HCT116 (cell line): ENCODE measurements at regions not wholly inside any gene's neighbourhood (a gene's known extent, or its start where the extent isn't known, plus 50 kb on each side); places are given as distances from the start of the nearest gene placed in this dataset.

ENCODE experiments used
- ATAC-seq: fragments of 200-7000 bp; cut with Tn5 transposase; 2 replicates; pipeline ENCODE4 v1.9.1; 2020; ENCODE audit warnings: mild to moderate bottlenecking, moderate library complexity
- BruUV-seq: library from RNA; stranded (reverse); fragments of 400-500 nt; replicated peaks from 2 replicates; lab custom pipeline; 2021; lab: Mats Ljungman, UMichigan
- CTCF ChIA-PET: fragments of 300-600 bp; sonication (Branson Sonifier 250); formaldehyde crosslinking; loops from one replicate; lab custom pipeline; 2021; ENCODE audit warnings: antibody characterized with exemption; lab: Charles Lee
- POLR2A ChIA-PET: fragments of 300-600, 350-600 bp; sonication (Branson Sonifier 250); formaldehyde crosslinking; loops from one replicate; lab custom pipeline; 2021; ENCODE audit warnings: antibody characterized with exemption; lab: Charles Lee
- RAD21 ChIA-PET, 2 experiments: fragments of 300-600 bp; sonication (Branson Sonifier 250); formaldehyde crosslinking; loops; one replicate each; lab custom pipeline; 2023; ENCODE audit warnings: low total read pairs in 2 of 2; ENCODE audit not compliant: uncharacterized antibody in 2 of 2, unreplicated experiment in 2 of 2, low non-redundant PET in 1 of 2; lab: Charles Lee
- DNase-seq: peaks from one replicate; pipeline ENCODE4 v3.0.0-alpha.2; 2010; ENCODE audit warnings: low read depth, low spot score
- H2AFZ ChIP-seq: fragments of 200-600 bp; shearing (Covaris generic), sonication (generic); 2 replicates; pipeline ENCODE4 v1.6.1; 2017; ENCODE audit warnings: low read depth, mixed run types, mixed read lengths, antibody characterized with exemption, low read length; ENCODE audit not compliant: poor library complexity, severe bottlenecking
- H3K27ac ChIP-seq: 2 replicates; pipeline ENCODE4 v1.5.1; 2012; ENCODE audit warnings: low read depth, low read length
- H3K27me3 ChIP-seq: fragments of 200-600 bp; sonication (generic); 2 replicates; pipeline ENCODE4 v1.6.1; 2016; ENCODE audit warnings: mixed run types, low read length, mixed read lengths; ENCODE audit not compliant: insufficient read depth
- H3K36me3 ChIP-seq, 2 experiments: fragments of 200-500 bp in 1 of 2; fragments of 200-600 bp in 1 of 2; sonication (Bioruptor generic) in 1 of 2; sonication (generic) in 1 of 2; 2 replicates each; pipeline versions ENCODE4 v1.5.1 to v1.6.1; 2014 to 2016; ENCODE audit warnings: low read length in 2 of 2, inconsistent platforms in 1 of 2, mixed read lengths in 1 of 2, mixed run types in 1 of 2; ENCODE audit not compliant: insufficient read depth in 2 of 2, control insufficient read depth in 1 of 2
- H3K4me1 ChIP-seq, 2 experiments: fragments of 200-600 bp in 1 of 2; sonication (generic) in 1 of 2; 2 replicates each; pipeline versions ENCODE4 v1.5.1 to v1.6.1; 2012 to 2017; ENCODE audit warnings: low read length in 2 of 2, inconsistent platforms in 1 of 2, mild to moderate bottlenecking in 1 of 2, mixed read lengths in 1 of 2, mixed run types in 1 of 2, moderate library complexity in 1 of 2; ENCODE audit not compliant: insufficient read depth in 2 of 2, control insufficient read depth in 1 of 2
- H3K4me2 ChIP-seq: fragments of 200-600 bp; sonication (generic); 2 replicates; pipeline ENCODE4 v1.6.1; 2017; ENCODE audit warnings: mixed run types, low read length, mixed read lengths
- H3K4me3 ChIP-seq, 2 experiments: fragments of 200-600 bp in 1 of 2; sonication (generic) in 1 of 2; replicated peaks in 1 of 2; 2 replicates each; pipeline ENCODE4 v1.5.1; 2011 to 2016; ENCODE audit warnings: low read length in 2 of 2, control low read depth in 1 of 2, low read depth in 1 of 2, mild to moderate bottlenecking in 1 of 2, mixed read lengths in 1 of 2, mixed run types in 1 of 2
- H3K79me2 ChIP-seq: fragments of 200-600 bp; sonication (generic); 2 replicates; pipeline ENCODE4 v1.6.1; 2017; ENCODE audit warnings: mild to moderate bottlenecking, mixed run types, low read length, moderate library complexity, mixed read lengths; ENCODE audit not compliant: insufficient read depth
- H3K9ac ChIP-seq: fragments of 200-600 bp; sonication (generic); 2 replicates; pipeline ENCODE4 v1.6.1; 2016; ENCODE audit warnings: low read length, mixed read lengths
- H3K9me2 ChIP-seq: fragments of 200-600 bp; sonication (generic), shearing (Covaris generic); 2 replicates; pipeline ENCODE4 v1.6.1; 2017; ENCODE audit warnings: mixed run types, mild to moderate bottlenecking, moderate library complexity; ENCODE audit not compliant: insufficient read depth
- H3K9me3 ChIP-seq, 2 experiments: fragments of 200-500 bp in 1 of 2; fragments of 200-600 bp in 1 of 2; sonication (Bioruptor generic) in 1 of 2; sonication (generic) in 1 of 2; 2 replicates each; pipeline ENCODE4 v1.6.1; 2014 to 2017; ENCODE audit warnings: low read length in 2 of 2, mixed read lengths in 2 of 2, inconsistent platforms in 1 of 2, low read depth in 1 of 2, mild to moderate bottlenecking in 1 of 2, mixed run types in 1 of 2, moderate library complexity in 1 of 2; ENCODE audit not compliant: control insufficient read depth in 1 of 2, insufficient read depth in 1 of 2
- H4K20me1 ChIP-seq: fragments of 200-600 bp; sonication (generic), shearing (Covaris generic); 2 replicates; pipeline ENCODE4 v1.6.1; 2017; ENCODE audit warnings: mixed run types, mild to moderate bottlenecking, moderate library complexity; ENCODE audit not compliant: insufficient read depth
- CBX3 ChIP-seq: IDR thresholded peaks from 2 replicates; pipeline ENCODE4 v1.6.1; 2012; ENCODE audit warnings: low read depth
- CEBPB ChIP-seq: IDR thresholded peaks from 2 replicates; pipeline ENCODE4 v1.6.1; 2012; ENCODE audit warnings: low read depth
- ELF1 ChIP-seq: IDR thresholded peaks from 2 replicates; pipeline ENCODE4 v1.6.1; 2012; ENCODE audit warnings: low read depth, borderline replicate concordance
- EZH2phosphoT487 ChIP-seq: fragments of 200-600 bp; IDR thresholded peaks from 2 replicates; pipeline ENCODE4 v1.6.1; 2018; ENCODE audit warnings: antibody characterized with exemption, borderline replicate concordance
- JUND ChIP-seq: IDR thresholded peaks from 2 replicates; pipeline ENCODE4 v1.6.1; 2012
- POLR2A ChIP-seq: IDR thresholded peaks from 2 replicates; pipeline ENCODE4 v1.7.0; 2011; ENCODE audit warnings: borderline replicate concordance; ENCODE audit not compliant: insufficient read depth, insufficient read length; ENCODE audit errors: extremely low read depth
- POLR2AphosphoS5 ChIP-seq: IDR thresholded peaks from 2 replicates; pipeline ENCODE4 v1.6.1; 2011; ENCODE audit warnings: mild to moderate bottlenecking, low read depth, low read length, moderate library complexity
- RAD21 ChIP-seq: IDR thresholded peaks from 2 replicates; pipeline ENCODE4 v1.6.1; 2012; ENCODE audit warnings: low read depth, mild to moderate bottlenecking
- SIN3A ChIP-seq: IDR thresholded peaks from 2 replicates; pipeline ENCODE4 v1.6.1; 2012; ENCODE audit warnings: low read depth
- SP1 ChIP-seq: IDR thresholded peaks from 2 replicates; pipeline ENCODE4 v1.6.1; 2012; ENCODE audit warnings: low read depth
- SRF ChIP-seq: IDR thresholded peaks from 2 replicates; pipeline ENCODE4 v1.6.1; 2012; ENCODE audit warnings: low read depth
- TCF7L2 ChIP-seq: IDR thresholded peaks from 2 replicates; pipeline ENCODE4 v1.7.0; 2011; ENCODE audit warnings: borderline replicate concordance, inconsistent platforms; ENCODE audit not compliant: insufficient read depth, insufficient read length; ENCODE audit errors: extremely low read depth
- YY1 ChIP-seq: IDR thresholded peaks from 2 replicates; pipeline ENCODE4 v1.6.1; 2011; ENCODE audit warnings: low read length, low read depth, moderate library complexity, mild to moderate bottlenecking; ENCODE audit not compliant: insufficient replicate concordance; ENCODE audit errors: extremely low read depth
- ZFX ChIP-seq: fragments of 450-650 bp; IDR thresholded peaks from 2 replicates; pipeline ENCODE4 v1.6.1; 2017
- intact Hi-C: fragments of 100-400 bp; cut with micrococcal nuclease; formaldehyde crosslinking; loops from 2 replicates; pipeline ENCODE4 v1.10.0; 2022
- TF ChIP-seq, protein P1 (sequence below): IDR thresholded peaks from 2 replicates; pipeline ENCODE4 v1.6.1; 2012
- TF ChIP-seq, protein P2 (sequence below): IDR thresholded peaks from 2 replicates; pipeline ENCODE4 v1.6.1; 2012; ENCODE audit warnings: low read depth
- TF ChIP-seq, protein P3 (sequence below): IDR thresholded peaks from 2 replicates; pipeline ENCODE4 v1.6.1; 2011; ENCODE audit warnings: mild to moderate bottlenecking, low read length, moderate library complexity; ENCODE audit not compliant: insufficient replicate concordance; ENCODE audit errors: extremely low read depth

DNA sequence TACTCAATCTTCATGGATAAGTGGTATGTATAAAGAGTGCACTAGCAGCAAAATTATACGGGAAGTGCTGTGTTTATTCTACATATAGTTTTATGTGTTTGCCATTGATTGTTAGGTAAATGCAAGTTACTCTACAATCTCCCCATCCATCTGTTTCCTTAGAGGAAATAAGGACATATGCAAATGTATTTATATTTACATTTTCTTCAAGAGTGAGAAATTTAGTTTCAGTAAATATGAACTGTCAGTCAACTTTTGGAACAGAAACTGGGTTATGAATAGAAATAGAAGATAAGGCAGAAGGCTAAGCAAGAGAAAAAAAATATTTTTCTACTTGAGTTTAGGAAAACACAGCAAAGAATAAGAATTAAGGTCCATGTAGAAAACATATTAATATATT lies 176.1 kb upstream of the KLHL1 start:
- BruUV-seq: no TSS peak
- DNase-seq: no peak
- no peak overlapping the region for H3K4me2 ChIP-seq
- POLR2A ChIA-PET: no interaction called here
- RAD21 ChIA-PET: no interaction called here
- no peak overlapping the region for H2AFZ ChIP-seq
- no peak for TF ChIP-seq ELF1
- no peak for TF ChIP-seq CEBPB
- TF ChIP-seq, all 23 proteins: peak for 0
- no peak overlapping the region for H3K27ac ChIP-seq
- no peaks in the 10 kb centered on the region for H3K36me3 ChIP-seq
- no peak for ATAC-seq
- no peak overlapping the region for H3K4me3 ChIP-seq
- H3K4me1 ChIP-seq: no peaks in the 10 kb centered on the region
- no peaks in the 10 kb centered on the region for H4K20me1 ChIP-seq
- H3K9ac ChIP-seq: no peak overlapping the region
- intact Hi-C loops: no loop called here
- H3K9me2 ChIP-seq: no peaks in the 10 kb centered on the region
- H3K9me3 ChIP-seq: 0 out of 4 replicates have a peak, but pooled peaks cover 0 to 3% of the 10 kb centered on the region in 2 experiments
- no peaks in the 10 kb centered on the region for H3K79me2 ChIP-seq
- CTCF ChIA-PET: no interaction called here
- H3K27me3 ChIP-seq: no peaks in the 10 kb centered on the region

DNA sequence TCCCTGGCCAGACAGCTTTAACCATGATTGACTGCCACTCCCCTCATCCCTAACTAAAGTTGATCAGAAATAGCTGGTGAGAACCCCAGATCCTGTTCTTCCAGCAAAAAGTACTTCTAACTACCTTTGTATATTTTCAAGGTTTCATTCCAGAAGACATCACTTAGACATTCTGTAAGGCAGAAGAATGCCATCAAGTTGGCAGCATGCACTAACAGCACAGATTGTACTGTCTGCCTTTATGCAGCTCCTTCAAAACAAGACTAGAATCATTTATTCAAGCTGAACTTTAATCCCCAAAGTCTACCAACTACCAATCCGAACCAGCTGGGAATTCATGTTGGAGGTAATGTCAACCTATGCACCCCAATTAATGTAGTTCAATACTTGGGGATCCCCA lies 167.6 kb upstream of the KLHL1 start:
- Histone ChIP-seq H3K79me2 (no peaks in the 10 kb centered on the region), H3K9me3 (0 out of 4 replicates have a peak, but pooled peaks cover 0 to 3% of the 10 kb centered on the region in 2 experiments), H3K36me3 (no peaks in the 10 kb centered on the region), H3K4me3 (no peak overlapping the region), H2AFZ (no peak overlapping the region), H3K4me2 (no peak overlapping the region), H3K9me2 (no peaks in the 10 kb centered on the region), H3K4me1 (no peaks in the 10 kb centered on the region), H3K27ac (no peak overlapping the region), H3K9ac (no peak overlapping the region), H4K20me1 (no peaks in the 10 kb centered on the region), H3K27me3 (no peaks in the 10 kb centered on the region)
- BruUV-seq: no TSS peak
- ChIA-PET CTCF (no interaction called here), POLR2A (no interaction called here), RAD21 (no interaction called here)
- intact Hi-C loops: no loop called here
- ATAC-seq (no peak), DNase-seq (no peak)
- TF ChIP-seq CBX3: no peak
- no peak for TF ChIP-seq EZH2phosphoT487
- TF ChIP-seq YY1: no peak
- no peak for TF ChIP-seq JUND
- no peak for TF ChIP-seq ZFX
- no peak for TF ChIP-seq SRF
- TF ChIP-seq POLR2AphosphoS5: no peak
- TF ChIP-seq POLR2A: no peak
- TF ChIP-seq SIN3A: no peak
- TF ChIP-seq TCF7L2: no peak
- no peak for TF ChIP-seq SP1
- TF ChIP-seq, protein P1, sequence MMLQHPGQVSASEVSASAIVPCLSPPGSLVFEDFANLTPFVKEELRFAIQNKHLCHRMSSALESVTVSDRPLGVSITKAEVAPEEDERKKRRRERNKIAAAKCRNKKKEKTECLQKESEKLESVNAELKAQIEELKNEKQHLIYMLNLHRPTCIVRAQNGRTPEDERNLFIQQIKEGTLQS: no peak
- TF ChIP-seq CEBPB: no peak
- TF ChIP-seq RAD21: no peak
- TF ChIP-seq, protein P2, sequence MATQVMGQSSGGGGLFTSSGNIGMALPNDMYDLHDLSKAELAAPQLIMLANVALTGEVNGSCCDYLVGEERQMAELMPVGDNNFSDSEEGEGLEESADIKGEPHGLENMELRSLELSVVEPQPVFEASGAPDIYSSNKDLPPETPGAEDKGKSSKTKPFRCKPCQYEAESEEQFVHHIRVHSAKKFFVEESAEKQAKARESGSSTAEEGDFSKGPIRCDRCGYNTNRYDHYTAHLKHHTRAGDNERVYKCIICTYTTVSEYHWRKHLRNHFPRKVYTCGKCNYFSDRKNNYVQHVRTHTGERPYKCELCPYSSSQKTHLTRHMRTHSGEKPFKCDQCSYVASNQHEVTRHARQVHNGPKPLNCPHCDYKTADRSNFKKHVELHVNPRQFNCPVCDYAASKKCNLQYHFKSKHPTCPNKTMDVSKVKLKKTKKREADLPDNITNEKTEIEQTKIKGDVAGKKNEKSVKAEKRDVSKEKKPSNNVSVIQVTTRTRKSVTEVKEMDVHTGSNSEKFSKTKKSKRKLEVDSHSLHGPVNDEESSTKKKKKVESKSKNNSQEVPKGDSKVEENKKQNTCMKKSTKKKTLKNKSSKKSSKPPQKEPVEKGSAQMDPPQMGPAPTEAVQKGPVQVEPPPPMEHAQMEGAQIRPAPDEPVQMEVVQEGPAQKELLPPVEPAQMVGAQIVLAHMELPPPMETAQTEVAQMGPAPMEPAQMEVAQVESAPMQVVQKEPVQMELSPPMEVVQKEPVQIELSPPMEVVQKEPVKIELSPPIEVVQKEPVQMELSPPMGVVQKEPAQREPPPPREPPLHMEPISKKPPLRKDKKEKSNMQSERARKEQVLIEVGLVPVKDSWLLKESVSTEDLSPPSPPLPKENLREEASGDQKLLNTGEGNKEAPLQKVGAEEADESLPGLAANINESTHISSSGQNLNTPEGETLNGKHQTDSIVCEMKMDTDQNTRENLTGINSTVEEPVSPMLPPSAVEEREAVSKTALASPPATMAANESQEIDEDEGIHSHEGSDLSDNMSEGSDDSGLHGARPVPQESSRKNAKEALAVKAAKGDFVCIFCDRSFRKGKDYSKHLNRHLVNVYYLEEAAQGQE: no peak
- TF ChIP-seq, protein P3, sequence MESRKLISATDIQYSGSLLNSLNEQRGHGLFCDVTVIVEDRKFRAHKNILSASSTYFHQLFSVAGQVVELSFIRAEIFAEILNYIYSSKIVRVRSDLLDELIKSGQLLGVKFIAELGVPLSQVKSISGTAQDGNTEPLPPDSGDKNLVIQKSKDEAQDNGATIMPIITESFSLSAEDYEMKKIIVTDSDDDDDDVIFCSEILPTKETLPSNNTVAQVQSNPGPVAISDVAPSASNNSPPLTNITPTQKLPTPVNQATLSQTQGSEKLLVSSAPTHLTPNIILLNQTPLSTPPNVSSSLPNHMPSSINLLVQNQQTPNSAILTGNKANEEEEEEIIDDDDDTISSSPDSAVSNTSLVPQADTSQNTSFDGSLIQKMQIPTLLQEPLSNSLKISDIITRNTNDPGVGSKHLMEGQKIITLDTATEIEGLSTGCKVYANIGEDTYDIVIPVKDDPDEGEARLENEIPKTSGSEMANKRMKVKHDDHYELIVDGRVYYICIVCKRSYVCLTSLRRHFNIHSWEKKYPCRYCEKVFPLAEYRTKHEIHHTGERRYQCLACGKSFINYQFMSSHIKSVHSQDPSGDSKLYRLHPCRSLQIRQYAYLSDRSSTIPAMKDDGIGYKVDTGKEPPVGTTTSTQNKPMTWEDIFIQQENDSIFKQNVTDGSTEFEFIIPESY: no peak
